ENCODE measurements at regions not wholly inside any gene's neighbourhood (a gene's known extent, or its start where the extent isn't known, plus 50 kb on each side); places are given as distances from the start of the nearest gene placed in this dataset.
"Not testable (repeated sequence)": the region's sequence is repeated elsewhere in the genome, so short reads cannot be mapped to it uniquely, and the experiment has no call there.

DNA sequence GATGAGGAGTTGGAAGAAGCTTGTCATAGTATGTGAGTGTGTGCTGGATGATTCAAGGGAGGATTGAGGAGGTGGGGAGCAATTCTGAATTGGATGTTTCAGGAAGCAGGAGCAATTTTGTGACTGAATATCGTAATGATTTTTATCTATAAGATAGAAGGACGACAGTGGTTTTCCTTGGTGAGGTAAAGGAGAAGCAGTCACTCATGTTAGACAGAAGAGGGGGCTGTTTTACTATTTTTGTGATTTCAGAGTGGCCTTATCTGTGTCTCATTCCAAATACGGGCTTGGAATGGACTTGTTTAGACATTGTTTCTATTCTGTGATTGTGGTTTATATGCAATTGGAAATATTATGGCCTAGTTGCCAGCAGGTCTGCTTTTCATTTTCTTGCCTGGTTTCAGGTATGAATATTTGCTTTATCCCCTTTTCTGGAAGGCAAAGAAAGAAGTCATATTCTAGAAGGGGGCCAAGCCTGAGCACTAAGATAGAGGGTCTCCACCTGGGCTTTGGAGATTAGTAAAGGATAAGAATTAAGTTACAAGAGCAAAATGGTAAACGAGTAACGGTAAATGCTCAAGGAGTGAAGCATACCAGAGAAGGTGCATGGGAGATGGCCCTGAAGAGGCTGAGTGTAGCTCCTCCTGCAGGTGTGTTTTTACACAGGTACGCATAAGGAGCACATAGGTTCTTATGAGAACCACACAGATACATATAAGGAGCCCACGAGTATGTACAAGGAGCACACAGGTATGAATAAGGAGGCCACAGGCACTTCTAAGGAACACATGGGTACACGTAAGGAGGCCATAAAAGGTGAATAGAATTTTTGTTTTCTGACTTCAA is 124.6 kb upstream of the KCNAB1 start:
- no peak for DNase-seq

DNA sequence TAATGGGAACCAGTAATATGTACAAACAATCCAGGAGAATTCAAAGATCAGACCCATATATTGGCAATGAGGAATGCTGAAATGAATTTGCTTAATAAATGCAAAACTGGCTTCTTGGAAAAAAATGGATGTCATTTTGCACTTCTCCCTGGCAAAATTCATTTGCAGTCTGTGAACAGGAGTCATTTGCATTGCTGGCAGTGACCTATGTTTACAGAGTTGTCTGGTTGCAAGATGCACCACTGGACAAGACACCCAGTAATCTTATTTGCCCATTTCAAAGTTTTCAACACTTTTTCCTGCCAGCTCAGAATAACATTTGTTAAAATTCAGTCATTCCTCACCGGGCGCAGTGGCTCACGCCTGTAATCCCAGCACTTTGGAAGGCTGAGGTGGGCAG is 123.5 kb upstream of the KCNAB1 start:
- no peak for DNase-seq

DNA sequence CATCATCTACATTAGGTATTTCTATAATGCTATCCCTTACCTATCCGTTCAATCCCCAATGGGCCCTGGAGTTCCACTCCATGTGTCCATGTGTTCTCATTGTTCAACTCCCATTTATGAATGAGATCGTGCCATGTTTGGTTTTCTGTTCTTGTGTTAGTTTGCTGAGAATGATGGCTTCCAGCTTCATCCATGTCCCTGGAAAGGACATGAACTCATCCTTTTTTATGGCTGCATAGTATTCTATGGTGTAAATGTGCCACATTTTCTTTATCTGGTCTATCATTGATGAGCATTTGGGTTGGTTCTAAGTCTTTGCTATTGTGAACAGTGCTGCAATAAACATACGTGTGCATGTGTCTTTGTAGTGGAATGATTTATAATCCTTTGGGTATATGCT is 122.2 kb upstream of the KCNAB1 start:
- not testable (repeated sequence) for DNase-seq

DNA sequence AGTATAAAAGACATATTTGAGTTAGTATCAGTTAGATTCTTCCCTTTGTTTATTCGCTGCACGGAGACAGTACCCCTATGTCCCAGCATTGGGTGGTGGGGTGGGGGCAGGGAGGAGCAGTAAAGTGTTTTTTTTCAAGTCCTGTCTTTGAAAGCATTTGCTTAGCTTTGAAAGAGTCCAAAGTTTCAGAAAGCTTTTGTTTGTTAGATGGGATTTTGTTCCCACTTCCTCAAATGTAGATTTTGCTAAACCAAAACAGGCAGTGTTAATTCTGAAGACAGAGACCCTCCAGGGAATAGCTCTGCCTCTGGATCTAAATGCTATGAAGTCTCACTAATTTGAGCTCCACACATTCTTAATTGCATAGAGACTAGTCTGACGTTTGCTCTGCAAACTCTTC is 114.6 kb upstream of the KCNAB1 start:
- DNase-seq = no peak

DNA sequence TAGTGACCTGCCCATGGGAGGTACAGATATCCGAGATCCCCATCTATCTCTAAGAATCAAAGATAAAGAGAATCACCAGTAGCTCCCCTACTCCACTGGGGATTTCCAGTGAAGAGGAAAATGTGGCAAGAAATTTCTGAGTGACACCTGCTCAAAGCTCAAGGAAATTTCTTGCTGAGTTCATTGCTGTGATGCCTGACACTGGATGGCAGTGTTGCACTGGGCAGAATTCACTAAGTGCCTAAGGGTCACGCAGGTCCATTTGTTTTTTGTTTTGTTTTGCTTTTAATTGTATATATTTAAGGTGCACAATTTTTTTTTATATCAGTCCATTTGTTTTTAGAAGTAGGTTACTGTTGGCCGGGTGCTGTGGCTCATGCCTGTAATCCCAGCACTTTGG is 109.5 kb upstream of the KCNAB1 start:
- no peak for DNase-seq

DNA sequence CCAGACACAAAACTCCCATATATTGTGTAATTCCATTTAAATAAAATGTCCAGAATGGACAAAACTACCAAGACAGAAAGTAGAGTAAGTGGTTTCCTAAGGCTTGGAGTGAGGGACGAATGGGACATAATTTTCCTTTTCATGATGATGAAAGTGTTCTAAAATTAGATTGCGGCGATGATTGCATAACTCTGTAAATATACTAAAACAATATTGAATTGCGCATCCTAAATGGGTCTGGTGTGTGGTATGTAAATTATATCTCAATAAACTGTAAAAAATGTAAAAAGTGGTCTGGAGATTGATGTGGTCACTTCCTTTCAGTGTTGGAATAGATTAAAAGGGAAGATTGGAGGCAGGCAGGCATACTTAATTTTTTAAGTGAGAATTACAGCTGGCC is 105.9 kb upstream of the KCNAB1 start:
- no peak for DNase-seq

DNA sequence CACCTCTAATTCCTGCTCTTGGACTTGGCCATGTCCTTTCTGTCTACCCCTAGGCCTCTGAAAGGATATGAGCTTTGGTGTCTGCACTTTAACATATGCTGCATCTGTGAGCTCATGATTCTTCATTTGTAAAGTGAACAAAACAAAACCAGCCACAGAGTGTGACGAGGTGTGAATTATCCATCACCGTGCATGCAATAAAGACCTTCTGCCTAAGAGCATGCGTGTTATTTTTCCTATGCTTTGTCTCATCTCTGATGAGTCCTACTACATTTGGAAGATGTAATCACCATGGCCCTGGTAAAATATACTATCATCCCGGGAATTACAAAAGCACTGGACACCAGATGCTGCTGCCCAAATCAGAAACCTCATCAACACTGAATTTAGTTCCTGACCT is 103.5 kb upstream of the KCNAB1 start:
- DNase-seq = no peak

DNA sequence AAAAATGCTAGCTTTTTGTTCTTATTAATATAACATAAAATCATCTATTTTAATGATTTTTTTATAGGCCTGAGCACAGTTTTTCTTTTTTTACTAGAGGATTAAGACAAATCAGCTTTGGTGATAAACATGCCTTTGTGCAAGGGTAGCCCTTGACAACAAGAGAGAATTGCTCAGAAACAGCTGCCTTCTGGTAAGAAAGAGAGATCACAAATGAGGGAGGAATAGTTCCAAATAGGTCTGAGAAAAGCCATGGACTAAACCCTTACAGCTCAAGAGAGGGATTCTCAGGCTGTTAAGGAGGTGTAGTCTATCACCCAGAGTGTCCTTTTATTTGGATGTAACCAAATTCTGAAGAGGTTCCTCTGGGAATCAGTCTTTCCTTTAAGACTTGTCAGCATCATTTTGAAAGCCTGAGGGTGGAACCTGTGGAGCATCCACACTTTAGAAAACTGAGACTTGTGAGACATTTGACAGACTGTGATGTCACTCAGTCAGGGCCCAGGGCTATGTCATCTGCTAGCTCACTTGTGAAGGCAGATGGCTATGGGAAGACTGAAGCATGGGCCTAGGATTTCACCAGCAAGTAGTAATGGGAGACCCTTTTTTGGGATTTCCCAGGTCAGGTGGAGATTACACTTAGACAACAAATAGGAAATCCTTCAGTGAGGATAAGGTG is 102.9 kb upstream of the KCNAB1 start:
- no peak for DNase-seq

DNA sequence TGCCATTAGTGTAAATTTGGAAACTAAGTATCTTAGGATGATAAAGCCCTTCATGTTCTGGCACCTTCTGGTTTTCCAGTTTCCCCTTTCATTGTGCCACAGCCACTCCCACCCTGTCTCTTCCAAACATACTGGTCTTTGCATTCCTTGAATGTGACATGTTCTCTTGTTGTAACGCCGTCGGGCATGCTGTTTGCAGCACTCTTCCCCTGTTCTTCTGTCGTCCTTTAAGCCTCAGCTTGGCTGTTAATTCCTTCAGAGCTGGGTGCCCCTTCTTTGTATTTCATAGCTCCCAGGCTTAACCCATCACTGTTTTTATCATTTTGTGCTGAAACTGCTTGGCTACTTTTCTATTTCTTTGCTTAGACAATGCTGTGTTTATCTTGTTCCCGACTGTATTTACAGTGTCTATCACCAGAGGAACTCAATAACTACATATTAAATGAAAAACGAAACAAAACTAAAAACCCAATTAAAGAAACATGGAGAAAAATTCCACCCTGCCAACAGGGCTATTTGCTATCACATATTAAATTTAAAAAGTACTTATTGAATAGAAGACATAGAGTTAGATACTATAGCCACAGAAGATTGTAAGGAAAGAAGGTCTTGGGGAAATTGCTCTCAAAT is 95.4 kb upstream of the KCNAB1 start:
- DNase-seq = no peak

DNA sequence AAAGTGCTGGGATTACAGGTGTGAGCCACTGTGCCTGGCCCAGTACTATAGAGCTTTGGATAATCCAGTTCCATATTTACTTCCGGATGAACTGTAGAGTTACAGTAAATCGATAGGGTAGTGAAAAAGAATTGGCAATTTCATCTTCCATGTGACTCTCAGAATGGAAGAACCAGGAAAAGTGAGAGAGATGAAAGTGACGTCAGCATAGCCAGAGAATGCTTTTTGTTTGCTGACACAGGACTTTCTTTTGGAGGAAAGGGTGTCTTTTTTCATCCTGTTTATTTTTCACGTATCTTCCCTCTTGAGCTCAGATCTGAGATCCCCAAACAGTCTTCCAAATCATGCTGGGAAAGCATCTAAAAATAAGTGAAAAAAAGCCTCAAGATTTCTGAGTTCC is 91.2 kb upstream of the KCNAB1 start:
- no peak for DNase-seq

DNA sequence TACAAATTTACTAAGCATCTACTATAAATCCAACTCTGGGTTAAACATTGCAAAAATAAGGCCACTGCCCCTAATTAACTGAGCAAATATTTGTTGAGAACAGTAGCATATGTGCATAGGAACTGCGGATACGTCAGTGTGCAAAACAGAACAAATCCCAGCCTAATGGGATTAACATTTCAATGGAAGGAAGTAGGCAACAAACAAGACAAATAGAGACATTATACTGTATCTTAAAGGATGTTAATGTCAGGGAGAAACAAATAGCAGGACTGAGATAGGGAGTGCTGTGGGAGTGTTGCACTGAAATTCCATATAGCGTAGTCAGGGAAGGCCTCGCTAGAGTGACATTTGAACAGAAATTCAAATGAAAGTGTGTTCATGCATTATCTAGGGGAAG is 89.7 kb upstream of the KCNAB1 start:
- no peak for DNase-seq

DNA sequence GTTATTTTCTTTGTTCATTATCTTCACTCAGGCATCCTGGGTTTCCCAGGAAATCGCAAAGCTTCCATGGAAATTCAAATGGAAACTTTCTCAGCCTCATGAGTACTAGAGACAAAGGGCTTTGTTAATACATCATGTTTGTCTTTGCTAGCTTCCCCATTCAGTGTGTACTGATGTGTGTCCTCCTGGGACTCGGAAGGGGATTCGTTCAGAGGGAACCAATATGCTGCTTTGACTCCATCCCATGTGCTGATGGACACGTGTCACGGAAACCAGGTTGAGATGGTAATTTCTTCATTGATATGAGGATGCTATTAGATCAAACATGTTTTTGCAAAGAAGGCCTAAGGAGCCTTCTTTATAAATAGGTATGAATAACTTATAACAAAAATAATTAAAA is 87.0 kb upstream of the KCNAB1 start:
- DNase-seq = no peak

DNA sequence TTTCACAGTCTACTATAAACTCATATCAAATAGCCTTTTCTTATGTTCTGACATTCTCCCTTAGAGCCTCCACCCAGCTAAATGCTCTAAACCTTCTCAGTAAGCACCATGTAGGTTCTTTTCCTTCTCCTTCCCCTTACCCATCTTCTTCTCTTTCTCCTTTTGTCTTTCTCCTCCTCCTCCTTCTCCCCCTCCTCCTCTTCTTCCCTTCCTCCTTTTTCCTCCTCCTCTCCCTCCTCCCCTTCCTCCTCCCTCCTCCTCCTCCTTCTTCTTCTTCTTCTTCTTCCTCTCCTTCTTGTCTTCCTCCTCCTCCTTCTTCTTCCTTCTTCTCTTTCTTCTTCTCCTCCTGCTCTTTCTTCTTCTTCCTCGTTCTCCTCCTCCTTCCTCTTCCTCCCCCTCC is 85.2 kb upstream of the KCNAB1 start:
- DNase-seq = no peak

DNA sequence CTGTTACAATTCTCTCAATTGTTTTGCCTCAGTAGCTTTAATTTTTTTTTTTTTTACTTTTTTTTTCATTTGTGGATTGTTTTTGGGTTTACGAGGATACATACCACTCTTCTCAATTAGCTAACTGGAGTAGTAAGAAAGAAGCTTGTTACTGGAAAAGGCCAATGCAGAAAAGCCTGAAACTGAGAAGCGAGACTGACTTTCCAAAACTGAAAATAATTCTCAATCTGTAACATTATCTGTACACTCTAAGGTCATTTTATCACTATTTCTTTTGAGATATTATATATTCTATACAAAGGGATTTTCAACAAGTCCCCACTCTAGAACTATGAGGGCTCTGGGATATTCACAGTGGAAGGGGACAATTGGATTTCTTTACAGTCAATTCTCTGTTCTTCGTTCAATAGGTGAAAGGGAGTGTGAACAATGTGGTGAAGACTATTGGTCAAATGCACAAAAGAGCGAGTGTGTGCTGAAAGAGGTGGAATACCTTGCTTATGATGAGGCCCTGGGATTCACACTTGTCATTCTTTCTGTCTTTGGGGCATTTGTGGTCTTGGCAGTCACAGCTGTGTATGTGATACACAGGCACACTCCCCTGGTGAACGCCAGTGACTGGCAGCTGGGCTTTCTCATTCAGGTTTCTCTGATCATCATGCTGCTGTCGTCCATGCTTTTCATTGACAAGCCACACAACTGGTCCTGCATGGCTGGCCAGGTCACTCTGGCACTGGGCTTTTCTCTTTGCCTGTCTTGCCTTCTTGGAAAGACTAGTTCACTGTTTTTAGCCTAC is 83.9 kb upstream of the KCNAB1 start:
- DNase-seq = no peak

DNA sequence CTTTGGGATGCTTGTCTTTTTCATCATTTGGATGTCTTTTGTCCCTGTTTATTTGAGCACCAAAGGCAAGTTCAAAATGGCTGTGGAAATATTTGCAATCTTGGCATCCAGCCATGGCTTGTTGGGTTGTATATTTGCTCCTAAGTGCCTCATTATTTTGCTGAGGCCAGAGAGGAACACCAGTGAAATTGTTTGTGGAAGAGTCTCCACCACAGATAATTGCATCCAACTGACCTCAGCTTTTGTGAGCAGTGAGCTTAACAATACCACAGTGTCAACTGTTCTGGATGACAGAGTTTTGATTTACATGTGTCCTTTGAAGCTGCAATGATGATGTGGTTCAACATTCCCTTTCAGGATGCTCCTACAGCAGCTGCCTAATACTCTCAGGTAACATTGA is 83.0 kb upstream of the KCNAB1 start:
- DNase-seq = no peak

DNA sequence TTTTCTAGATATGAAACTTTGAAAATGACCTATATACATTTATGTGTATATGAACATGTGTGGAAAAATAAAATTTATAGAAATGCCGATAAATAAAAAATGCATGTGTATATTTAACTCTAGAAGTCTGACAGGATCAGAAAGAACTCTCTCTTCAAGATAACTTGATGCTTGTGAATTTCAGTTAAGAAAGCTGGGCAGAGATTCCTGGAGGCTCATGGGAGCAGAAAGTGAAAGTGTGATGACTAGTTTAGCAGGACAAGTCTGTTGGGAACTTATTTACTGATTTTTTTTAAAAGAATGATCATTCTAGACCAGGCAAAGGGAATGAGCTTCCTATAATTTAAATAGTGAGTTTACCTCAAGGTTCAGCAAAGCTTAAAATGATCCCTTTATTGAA is 81.5 kb upstream of the KCNAB1 start:
- DNase-seq = no peak

DNA sequence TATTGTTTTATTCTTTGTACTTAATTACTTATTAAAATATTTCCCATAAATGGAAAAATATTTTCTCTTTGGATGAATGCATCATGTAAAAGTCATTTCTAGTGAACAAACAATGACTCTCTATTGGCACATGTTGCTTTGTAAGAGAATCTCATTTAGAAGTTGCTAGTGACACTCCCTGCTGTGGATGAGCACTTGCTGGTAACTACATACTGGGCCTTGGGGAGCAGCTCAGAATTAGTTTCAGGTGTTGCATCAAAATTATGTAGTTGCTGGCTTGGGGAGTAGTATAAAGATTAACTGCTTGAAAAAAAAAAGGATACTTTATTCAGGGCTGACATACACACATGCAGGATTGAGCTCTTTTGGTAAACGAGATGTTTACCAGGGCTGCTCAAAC is 80.3 kb upstream of the KCNAB1 start:
- no peak for DNase-seq

DNA sequence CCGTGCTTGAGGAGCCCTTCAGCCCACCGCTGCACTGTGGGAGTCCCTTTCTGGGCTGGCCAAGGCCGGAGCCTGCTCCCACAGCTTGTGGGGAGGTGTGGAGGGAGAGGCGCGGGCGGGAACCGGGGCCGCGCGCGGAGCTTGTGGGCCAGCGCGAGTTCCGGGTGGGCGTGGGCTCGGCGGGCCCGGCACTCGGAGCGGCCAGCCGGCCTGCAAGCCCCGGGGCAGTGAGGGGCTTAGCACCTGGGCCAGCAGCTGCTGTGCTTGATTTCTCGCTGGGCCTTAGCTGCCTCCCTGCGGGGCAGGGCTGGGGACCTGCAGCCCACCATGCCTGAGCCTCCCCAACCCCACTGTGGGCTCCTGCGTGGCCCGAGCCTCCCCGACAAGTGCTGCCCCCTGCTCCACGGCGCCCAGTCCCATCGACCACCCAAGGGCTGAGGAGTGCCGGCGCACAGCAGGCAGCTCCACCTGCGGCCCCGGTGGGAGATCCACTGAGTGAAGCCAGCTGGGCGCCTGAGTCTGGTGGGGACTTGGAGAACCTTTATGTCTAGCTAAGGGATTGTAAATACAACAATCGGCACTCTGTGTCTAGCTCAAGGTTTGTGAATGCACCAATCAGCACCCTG is 79.0 kb upstream of the KCNAB1 start:
- not testable (repeated sequence) for DNase-seq

DNA sequence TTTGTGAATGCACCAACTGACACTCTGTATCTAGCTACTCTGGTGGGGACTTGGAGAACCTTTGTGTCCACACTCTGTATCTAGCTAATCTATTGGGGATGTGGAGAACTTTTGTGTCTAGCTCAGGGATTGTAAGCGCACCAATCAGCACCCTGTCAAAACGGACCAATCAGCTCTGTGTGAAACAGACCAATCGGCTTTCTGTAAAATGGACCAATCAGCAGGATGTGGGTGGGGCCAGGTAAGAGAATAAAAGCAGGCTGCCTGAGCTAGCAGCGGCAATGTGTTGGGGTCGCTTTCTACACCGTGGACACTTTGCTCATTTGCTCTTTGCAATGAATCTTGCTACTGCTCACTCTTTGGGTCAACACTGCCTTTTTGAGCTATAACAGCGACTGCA is 78.5 kb upstream of the KCNAB1 start:
- not testable (repeated sequence) for DNase-seq

DNA sequence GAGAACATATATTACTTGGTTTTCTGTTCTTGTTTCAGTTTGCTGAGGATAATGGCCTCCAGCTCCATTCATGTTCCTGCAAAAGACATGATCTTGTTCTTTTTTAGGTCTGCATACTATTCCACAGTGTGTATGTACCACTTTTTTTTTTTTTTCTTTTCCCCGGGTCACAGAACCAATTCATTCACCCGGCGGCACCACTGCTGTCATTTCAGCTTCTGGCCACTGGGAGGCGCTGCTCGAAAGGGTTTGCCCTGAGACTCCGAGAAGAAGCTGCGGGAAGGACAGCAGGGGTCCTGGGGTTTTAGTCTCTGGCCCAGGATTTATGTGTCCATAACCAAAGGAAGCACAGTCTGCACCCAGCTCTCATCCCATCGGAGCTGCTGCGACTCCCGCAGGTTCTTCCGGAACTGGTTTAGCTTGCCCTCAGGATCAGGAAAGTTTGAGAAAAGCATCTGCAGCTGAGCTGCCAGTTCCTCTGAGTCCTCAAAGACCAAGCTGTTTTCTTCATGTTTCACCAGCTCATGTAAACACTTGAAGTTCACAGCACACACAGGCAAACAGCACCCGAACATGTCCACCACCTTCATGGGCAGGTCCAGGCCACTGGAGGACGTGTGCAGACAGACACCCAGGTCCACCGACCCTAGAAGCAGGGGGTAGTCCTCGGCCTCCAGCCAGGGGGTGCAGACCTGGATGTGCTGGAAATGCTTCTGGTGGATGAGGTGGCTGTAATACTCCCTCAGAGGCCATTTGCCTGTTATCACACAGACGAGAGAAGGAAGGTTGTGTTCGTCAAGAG is 76.3 kb upstream of the KCNAB1 start:
- DNase-seq = peak; percentile 54 to 56

DNA sequence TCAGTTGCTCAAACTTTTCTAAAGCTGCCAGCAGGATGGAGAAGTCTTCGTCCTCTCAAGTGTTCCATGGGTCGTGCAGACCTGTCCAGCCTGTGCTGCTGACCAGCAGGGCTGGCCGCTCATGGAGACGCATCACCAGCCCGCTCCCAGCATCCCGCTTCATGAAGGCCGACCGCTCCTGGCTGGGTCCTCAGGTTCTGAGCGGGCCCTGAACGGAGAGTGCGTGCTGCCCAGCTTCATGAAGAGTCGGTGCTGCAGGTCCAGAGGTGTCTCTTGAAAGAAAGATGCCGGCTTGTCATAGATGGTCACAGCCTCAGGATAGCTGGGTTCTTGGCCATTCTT is 75.8 kb upstream of the KCNAB1 start:
- no peak for DNase-seq

DNA sequence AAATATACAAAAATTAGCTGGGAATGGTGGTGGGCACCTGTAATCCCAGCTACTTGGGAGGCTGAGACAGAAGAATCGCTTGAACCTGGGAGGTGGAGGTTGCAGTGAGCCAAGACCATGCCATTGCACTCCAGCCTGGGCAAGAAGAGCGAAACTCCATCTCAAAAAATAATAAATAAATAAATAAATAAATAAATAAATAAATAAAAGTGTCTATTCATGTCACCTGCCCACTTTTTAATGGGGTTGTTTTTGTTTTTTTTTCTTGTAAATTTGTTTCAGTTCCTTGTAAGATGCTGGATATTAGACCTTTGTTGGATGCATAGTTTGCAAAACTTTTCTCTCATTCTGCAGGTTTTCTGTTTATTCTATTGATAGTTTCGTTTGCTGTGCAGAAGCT is 71.9 kb upstream of the KCNAB1 start:
- DNase-seq = not testable (repeated sequence)
